ENCODE measurements at regions not wholly inside any gene's neighbourhood (a gene's known extent, or its start where the extent isn't known, plus 50 kb on each side); places are given as distances from the start of the nearest gene placed in this dataset.

DNA sequence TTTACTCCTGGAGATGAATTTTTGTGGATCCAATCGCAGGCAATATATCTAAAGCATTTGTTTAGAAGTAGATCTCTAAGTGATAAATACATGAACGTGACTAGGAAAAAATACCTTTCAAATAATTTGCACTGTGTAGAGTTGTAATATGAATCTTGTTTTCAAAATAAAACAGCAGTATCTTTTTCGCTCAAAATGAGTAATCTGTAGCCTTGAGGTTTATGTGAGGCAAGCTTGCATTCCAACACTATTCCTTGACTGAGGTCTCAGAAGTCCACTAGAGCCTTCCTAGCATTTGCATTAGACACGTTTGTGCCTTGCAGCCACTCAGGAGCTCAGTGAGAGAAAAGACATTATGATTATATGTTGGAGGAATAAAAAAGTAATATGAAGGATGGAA is 138.3 kb upstream of the ROBO1 start:
- no peak for TF ChIP-seq POLR2A (IDR thresholded peaks at IDR 0.05)
- no peak for TF ChIP-seq POLR2AphosphoS5 (IDR thresholded peaks at IDR 0.05)
- TF ChIP-seq, protein P1, sequence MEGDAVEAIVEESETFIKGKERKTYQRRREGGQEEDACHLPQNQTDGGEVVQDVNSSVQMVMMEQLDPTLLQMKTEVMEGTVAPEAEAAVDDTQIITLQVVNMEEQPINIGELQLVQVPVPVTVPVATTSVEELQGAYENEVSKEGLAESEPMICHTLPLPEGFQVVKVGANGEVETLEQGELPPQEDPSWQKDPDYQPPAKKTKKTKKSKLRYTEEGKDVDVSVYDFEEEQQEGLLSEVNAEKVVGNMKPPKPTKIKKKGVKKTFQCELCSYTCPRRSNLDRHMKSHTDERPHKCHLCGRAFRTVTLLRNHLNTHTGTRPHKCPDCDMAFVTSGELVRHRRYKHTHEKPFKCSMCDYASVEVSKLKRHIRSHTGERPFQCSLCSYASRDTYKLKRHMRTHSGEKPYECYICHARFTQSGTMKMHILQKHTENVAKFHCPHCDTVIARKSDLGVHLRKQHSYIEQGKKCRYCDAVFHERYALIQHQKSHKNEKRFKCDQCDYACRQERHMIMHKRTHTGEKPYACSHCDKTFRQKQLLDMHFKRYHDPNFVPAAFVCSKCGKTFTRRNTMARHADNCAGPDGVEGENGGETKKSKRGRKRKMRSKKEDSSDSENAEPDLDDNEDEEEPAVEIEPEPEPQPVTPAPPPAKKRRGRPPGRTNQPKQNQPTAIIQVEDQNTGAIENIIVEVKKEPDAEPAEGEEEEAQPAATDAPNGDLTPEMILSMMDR (IDR thresholded peaks at IDR 0.05): no peak

Measured in gastroesophageal sphincter (tissue), 3 donors.